Kidney epithelial cell (primary cell): ENCODE measurements at regions not wholly inside any gene's neighbourhood (a gene's known extent, or its start where the extent isn't known, plus 50 kb on each side); places are given as distances from the start of the nearest gene placed in this dataset.

Experiments used
- DNase-seq: peaks from one replicate; pipeline ENCODE4 v3.0.0-alpha.2; 2010; ENCODE audit warnings: low read depth
- H3K27me3 ChIP-seq: 2 replicates; pipeline ENCODE4 v1.6.0; 2011; ENCODE audit warnings: low read length; ENCODE audit not compliant: control insufficient read depth, insufficient read depth
- H3K36me3 ChIP-seq: 2 replicates; pipeline ENCODE4 v1.5.1; 2011; ENCODE audit warnings: low read length; ENCODE audit not compliant: control insufficient read depth, insufficient read depth
- H3K4me3 ChIP-seq: 2 replicates; pipeline ENCODE4 v1.5.1; 2011; ENCODE audit warnings: low read depth, mild to moderate bottlenecking, control low read depth, low read length
- CTCF ChIP-seq: IDR thresholded peaks from 2 replicates; pipeline ENCODE4 v1.5.1; 2011; ENCODE audit warnings: mild to moderate bottlenecking, moderate library complexity, low read length, control low read depth, inconsistent platforms; ENCODE audit not compliant: insufficient read depth, poor library complexity, severe bottlenecking

GRCh38 chr18:73235921-73236320 is 368.1 kb upstream of the NETO1 start:
- no peaks in the 10 kb centered on the region for H3K36me3 ChIP-seq
- no peaks in the 10 kb centered on the region for H3K27me3 ChIP-seq
- no peak for DNase-seq
- H3K4me3 ChIP-seq: no peak overlapping the region
- TF ChIP-seq CTCF: no peak

- no peaks in the 10 kb centered on the region for H3K27me3 ChIP-seq
- TF ChIP-seq CTCF: no peak
- H3K4me3 ChIP-seq: no peak overlapping the region
- H3K36me3 ChIP-seq: no peaks in the 10 kb centered on the region
- peak; percentile 95 for DNase-seq
Observed at GRCh38 chr18:73235491-73235890, 367.7 kb upstream of the NETO1 start.

- H3K4me3 ChIP-seq: no peak overlapping the region
- no peak for DNase-seq
- H3K27me3 ChIP-seq: no peaks in the 10 kb centered on the region
- H3K36me3 ChIP-seq: no peaks in the 10 kb centered on the region
- TF ChIP-seq CTCF: no peak
Observed at GRCh38 chr18:73232933-73233332, 365.1 kb upstream of the NETO1 start.

DNA sequence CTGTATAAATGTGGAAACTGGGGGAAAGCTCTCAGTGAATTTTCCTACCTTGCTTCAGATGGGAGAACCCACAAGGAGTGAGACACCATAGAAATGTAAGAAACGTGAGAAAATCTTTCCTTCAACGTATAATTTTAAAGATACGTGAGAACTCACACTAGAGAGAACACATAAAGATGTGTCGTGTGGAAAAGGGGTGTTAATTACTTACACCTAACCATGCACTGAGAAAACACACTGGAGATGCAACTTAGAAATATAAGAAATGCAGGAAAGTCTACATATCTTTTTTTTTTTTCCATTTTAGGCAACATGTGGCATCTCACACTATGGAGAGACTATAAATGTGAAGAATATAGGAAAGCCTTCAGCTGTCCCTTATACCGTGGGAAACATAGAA is 352.9 kb upstream of the NETO1 start:
- Histone ChIP-seq H3K27me3 (no peaks in the 10 kb centered on the region), H3K36me3 (no peaks in the 10 kb centered on the region), H3K4me3 (no peak overlapping the region)
- TF ChIP-seq CTCF: no peak
- no peak for DNase-seq

DNA sequence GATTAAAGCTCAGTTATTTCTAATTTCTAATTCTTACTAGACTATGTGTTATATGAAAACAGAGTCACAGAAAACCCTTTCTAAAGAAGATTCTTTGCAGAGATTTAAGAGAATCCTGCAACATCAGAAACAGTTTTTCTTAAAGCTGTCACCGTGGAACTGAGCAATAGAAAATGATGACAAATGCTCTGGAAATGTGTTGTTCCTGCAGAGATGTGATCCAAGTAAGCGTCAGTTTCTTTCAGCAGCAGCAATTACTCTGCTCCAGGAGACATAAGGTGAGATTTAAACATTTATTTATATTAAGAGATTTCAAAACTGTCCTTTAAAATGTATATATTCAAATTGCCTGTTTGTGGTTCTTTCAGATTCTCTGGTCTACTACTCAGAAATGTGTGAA is 350.5 kb upstream of the NETO1 start:
- Histone ChIP-seq H3K4me3 (no peak overlapping the region), H3K27me3 (no peaks in the 10 kb centered on the region), H3K36me3 (no peaks in the 10 kb centered on the region)
- TF ChIP-seq CTCF: no peak
- no peak for DNase-seq

GRCh38 chr18:73214970-73215369 is 347.2 kb upstream of the NETO1 start:
- no peak overlapping the region for H3K4me3 ChIP-seq
- no peak for TF ChIP-seq CTCF
- no peaks in the 10 kb centered on the region for H3K36me3 ChIP-seq
- no peaks in the 10 kb centered on the region for H3K27me3 ChIP-seq
- no peak for DNase-seq
